NCI-H526 (cell line): ENCODE measurements at regions not wholly inside any gene's neighbourhood (a gene's known extent, or its start where the extent isn't known, plus 50 kb on each side); places are given as distances from the start of the nearest gene placed in this dataset.

Experiments
- DNase-seq, 2 experiments: peaks; one replicate each; lab custom pipeline; 2025; lab: John Stamatoyannopoulos, UW

DNA sequence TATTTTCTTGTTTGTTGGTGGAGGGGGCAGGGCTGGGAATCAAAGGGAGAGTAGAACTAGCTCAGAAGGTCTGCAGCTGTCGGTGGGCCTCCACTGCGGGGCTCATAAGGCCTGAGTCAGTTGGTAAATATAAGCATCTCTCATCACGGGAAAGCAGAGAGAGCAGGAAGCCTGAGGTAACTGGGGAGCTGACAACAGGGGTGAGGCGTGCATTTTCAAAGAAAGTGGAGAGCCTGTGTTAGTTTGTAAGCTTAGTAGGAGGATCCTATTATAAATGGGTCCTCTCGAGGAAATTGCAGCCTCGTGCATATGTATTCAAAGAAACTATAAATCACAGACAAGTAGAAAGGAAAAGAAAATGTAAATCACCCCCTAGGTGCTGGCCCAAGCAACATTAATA lies 221.0 kb upstream of the CDH13 start:
- DNase-seq = no peak

DNA sequence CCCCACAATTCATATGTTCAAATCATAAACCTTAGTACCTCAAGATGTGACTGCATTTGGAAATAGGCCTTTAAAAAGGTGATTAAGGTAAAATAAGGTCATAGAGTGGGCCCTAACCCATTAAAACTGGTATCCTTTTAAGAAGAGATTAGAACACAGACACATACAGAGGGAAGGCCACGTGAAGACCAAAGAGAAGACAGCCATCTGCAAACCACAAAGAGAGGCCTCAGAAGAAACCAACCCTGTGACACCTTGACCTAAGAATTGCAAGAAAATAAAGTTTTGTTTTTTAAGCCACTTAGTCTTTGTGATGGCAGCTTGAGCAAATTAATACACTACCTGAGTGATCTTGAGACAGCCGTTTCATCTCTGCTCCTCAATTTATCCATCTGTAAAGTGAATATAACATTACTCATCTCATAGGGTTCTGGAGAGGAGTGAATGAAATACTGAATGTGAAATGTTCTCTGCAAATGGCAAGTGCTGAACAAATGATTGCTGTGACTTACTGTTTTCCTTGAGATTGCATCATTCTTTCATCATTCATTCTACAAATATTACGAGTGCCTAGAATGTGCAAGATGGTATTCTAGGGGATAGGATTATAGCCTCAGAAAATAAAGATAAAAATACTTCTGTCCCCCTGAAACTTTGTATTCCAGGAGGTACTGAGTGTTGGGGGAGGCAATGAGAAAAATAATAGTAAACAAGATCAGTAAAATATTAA lies 222.0 kb upstream of the CDH13 start:
- no peak for DNase-seq

- no peak for DNase-seq
These were observed 224.0 kb upstream of the CDH13 start for GRCh38 chr16:82402665-82403218.

- DNase-seq = no peak
These were observed 226.7 kb upstream of the CDH13 start for GRCh38 chr16:82400046-82400445.

- DNase-seq = no peak
These were observed 226.5 kb upstream of the MPHOSPH6 start for GRCh38 chr16:82396509-82396908.

DNA sequence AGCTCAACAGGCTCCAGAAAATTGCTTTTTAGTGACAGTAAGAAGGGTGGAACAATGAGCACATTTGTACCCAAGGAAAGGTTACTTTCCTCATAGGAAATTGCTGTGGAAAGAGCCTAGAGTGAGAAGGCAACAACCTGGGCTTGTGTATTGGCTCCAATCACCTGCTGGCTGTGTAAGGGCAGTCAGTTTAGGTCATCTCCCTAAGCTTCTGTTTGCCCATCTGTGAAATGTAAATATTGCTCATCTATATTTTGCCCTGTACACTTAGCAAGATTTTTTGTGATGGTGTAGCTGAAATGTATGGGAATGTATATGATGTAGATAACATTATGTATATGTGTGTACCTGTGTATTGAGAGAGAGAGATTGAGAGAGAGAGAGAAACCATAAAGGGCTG lies 225.2 kb upstream of the MPHOSPH6 start:
- no peak for DNase-seq

- DNase-seq = no peak
These were observed 221.7 kb upstream of the MPHOSPH6 start for GRCh38 chr16:82391690-82392089.

- DNase-seq = no peak
These were observed 220.1 kb upstream of the MPHOSPH6 start for GRCh38 chr16:82389956-82390650.

GRCh38 chr16:82386761-82387160 lies 216.7 kb upstream of the MPHOSPH6 start:
- DNase-seq = no peak

DNA sequence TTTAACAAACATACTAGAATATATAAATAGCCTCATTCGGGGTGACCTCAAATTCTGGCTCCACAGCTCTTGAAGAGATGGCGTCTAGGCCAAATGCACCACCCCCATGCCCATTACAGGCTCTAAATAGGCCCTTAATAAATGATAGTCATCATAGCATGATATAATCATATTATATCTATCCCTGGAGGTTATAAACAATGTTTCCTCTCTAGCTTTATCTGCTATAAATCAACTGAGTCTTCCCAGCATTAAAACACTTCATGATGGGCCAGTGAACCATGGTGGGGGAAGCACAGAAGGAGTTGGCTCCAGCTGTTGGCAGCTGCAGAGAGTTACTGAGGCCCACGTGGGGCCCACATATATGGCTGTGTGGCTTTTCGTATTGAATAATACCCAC lies 214.9 kb upstream of the MPHOSPH6 start:
- no peak for DNase-seq

DNA sequence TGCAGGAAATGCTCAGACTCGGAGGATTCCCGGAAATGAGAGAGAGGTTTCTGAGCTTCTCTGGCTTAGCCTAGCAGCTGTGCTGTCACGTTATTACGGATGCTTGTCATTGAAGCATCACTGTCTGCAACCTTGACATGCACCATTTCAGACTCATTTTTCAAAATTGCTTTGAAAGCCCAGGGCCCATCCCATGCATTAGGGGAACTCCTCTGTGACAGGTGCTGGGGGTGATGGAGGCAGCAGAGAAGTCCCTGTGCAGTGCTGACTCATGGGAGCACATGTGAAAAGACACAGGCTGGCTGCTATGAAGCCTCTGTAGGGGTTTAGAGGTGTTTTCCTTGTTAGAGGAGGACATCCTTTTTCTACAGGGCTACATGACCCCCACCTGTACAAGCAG lies 214.0 kb upstream of the MPHOSPH6 start:
- no peak for DNase-seq

DNA sequence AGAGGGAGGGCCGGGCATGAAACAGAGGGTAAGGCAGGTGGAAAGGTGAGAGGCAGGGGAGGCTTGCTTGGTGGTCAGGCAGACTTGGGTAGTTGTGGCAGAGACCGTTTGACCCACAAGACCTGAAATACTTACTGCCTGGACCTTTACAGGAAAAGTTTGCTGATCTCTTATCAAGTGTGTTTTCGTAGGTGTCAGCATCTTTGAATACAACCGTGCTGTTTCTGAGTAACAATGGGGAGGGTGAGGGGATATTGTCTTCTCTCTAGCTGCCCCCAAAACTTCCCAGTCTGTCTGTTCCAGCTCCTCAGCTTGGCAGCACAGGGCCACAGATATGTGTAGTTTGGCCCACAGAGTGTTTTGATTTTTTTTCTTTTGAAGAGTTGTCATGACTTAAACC lies 212.5 kb upstream of the MPHOSPH6 start:
- no peak for DNase-seq

DNA sequence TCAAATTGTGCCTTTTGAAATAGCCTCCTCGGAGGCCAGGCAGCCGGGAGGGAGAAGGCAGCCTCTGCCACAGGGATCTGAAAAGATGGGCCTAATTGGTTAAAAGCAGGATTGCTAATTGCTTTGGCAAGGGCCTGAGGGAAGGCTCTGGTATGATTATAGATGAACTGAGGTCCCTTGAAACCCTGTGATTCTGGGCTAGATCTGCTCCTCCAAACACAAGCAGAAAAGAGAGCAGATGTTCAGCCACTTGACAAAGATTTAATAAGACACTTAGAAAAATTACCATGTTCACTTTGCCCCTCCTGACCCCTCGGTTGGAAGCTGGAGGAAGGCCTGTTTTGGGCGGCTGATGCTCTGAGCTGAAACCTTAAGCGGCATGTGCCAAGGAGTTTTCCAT lies 209.5 kb upstream of the MPHOSPH6 start:
- no peak for DNase-seq

DNA sequence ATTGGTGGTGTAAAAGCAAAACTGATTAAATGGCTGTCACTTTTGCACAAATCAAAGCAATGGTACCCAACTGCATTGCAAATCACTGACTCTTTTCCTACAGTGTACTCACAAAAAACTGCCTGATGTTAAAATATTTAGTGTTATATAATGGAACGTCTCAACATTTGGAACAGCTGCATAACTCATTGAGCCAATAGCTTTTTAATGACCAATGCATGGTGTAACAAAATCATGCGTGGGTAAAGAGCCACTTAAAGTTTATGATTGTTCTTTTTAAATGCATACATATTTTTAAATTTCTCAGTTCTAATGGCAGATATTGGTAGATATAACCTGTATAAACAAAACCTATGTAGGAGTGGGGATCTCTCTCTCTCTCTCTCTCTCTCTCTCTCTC lies 204.0 kb upstream of the MPHOSPH6 start:
- no peak for DNase-seq

DNA sequence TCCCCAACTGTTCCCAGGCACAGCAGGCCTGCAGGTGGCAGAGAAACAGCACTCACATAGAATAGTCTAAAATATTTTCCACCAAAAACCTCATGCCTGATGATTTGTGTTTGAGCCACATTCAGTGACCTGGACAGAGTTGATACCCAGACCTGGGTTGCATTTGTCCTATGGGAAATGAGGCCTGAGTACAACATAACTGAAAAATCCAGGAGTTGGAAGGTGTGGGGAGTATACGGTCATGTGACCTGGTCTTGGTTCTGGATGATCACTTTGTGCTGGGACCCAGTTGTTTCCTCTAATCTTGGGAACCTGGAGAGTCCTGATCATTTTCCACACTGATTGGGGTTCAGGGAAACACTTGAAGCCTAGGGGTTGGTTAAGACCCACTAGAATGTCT lies 200.3 kb upstream of the MPHOSPH6 start:
- DNase-seq = no peak

GRCh38 chr16:82368041-82368440 lies 198.0 kb upstream of the MPHOSPH6 start:
- peak; percentile 1 to 58 for DNase-seq

DNA sequence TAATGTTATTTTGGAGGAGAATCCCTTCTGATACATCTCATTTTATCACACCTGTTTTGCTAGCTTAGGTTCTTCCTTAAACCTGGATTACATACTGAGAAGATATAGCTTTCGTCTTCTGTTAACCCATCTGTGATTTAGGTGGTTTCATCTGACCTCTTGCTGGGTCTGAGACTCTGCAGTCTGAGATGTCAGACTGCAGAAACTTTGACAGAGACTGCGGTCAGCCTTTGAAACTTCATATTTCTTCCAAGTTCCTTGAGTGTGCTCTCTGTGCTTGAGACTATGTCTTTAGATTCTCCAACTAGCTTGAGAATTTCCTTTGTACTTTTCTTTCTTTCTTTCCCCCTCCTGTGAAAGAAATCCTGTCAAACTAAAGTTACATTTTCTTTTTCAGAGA lies 196.4 kb upstream of the MPHOSPH6 start:
- DNase-seq = no peak

DNA sequence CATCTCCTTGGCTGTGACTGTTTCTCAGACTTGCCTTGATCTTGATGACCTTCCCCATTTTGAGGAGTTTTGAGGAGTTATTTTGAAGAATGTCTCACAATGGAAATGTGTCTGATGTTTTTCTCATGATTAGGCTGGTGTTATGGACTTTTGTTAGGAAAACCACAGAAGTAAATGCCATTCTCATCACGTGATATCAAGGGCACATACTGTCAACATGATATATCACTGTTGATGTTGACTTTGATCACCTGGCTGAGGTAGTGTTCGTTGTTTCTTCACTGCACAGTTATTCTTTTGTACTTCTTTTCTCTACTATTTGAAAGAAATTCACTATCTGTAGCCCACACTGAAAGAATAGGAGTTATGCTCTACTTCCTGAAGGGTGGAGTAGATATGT lies 194.7 kb upstream of the MPHOSPH6 start:
- DNase-seq = no peak

DNA sequence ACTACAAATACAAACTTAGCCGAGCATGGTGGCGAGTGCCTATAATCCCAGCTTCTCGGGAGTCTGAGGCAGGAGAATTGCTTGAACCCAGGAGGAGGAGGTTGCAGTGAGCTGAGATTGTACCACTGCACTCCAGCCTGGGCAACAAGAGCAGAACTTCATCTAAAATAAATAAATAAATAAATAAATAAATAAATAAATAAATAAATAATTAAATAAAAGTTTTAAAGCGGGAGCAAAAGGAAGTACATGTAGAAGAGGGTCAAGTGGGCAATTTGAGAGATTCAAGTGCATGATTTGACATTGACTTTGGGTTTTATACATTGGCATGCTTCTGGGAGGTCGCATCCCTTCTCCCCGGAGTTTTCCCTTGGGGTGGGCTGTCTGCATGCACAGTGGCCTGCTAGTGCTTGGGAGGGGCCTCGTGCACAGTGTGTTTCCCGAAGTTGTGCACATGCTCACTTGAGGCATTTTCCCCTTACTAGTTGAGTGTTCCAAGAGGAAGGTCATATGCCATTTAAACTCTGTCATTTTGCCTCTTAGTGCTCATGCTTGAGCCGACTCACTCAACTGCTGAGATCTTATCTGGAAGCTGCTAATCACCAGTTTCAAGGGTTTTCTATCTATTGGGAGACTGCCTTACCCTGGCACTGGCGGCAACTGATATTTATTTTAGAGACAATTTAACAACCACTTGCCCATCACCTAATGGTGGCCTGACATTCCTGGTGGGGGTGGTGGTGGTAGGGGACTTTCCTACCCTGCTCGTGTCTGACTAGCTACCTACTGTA lies 193.2 kb upstream of the MPHOSPH6 start:
- no peak for DNase-seq

DNA sequence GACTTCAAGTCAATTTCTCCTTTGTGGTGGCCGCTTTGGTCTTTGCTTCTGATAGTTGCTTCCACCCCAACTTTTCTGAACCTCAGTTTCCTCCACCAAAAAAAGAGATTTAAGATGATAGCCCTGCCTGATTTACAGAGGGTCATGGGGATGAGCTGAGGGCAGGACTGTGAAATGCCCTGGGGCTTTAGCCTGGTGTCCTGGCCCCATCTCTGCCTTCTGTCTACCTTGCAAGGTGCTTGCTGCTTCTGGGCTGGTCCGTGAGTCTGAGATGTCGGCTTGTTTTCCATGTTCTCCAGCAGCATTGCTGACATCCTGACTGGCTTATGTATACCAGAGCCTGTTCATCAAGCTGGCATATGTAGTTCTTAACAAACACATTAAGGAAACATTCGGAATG lies 191.9 kb upstream of the MPHOSPH6 start:
- no peak for DNase-seq

DNA sequence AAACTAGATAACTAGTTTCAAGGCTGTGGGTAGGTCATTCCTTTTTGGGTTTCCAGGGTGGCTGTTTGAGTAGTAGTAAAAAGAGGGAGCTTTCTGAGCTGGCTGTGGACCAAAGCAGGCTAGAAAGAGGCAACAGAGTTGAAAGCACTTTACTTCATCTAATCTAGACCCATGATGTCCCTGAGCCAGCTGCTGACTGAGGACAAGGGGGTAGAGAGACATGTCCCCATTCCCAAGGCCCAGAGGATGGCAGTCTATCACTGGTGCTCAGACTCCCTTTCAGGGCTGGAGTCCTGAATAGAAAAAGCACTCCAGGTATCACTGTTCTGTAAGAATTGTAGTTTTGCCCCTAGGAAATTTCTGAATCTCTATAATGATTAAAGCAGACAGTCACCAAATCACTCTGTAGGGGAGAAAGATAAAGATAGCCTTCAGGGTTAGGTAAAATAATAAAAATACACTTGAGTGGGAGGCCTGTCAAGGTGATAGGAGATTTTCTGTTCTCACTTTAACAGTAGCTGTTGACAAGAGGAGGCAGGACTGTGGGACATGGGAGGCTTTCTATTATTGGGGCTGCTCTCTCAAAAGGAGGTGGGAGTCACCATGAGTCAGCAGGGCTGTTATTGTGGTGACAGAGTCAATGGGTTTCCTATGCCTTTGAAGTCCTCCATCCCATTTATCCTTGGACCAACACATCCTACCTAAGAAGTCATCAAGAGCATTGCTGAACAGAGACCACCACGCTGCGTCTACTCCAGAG lies 190.2 kb upstream of the MPHOSPH6 start:
- DNase-seq = no peak

- DNase-seq = no peak
These were observed 188.7 kb upstream of the MPHOSPH6 start for GRCh38 chr16:82358606-82359221.
